GM19240 (cell line): ENCODE measurements at regions not wholly inside any gene's neighbourhood (a gene's known extent, or its start where the extent isn't known, plus 50 kb on each side); places are given as distances from the start of the nearest gene placed in this dataset.

Experiments
- DNase-seq: peaks from one replicate; pipeline ENCODE4 v3.0.0; 2011; ENCODE audit warnings: low spot score; ENCODE audit not compliant: insufficient read length

- no peak for DNase-seq
Observed at GRCh38 chr1:17877316-17877715, 122.2 kb downstream of the ACTL8 start.

- no peak for DNase-seq
Observed at GRCh38 chr1:17877896-17878295, 122.8 kb downstream of the ACTL8 start.

GRCh38 chr1:17878837-17879236, 123.7 kb downstream of the ACTL8 start:
- DNase-seq: no peak

- no peak for DNase-seq
Observed at GRCh38 chr1:17880449-17880848, 125.3 kb downstream of the ACTL8 start.

- DNase-seq: no peak
Observed at GRCh38 chr1:17881761-17882160, 126.6 kb downstream of the ACTL8 start.

GRCh38 chr1:17883136-17883535, 128.0 kb downstream of the ACTL8 start:
- DNase-seq: no peak

- no peak for DNase-seq
Observed at GRCh38 chr1:17883662-17884395, 128.7 kb downstream of the ACTL8 start.

GRCh38 chr1:17885663-17886320, 130.7 kb downstream of the ACTL8 start:
- DNase-seq: no peak

- no peak for DNase-seq
Observed at GRCh38 chr1:17886386-17886785, 131.3 kb downstream of the ACTL8 start.

- no peak for DNase-seq
Observed at GRCh38 chr1:17886838-17887441, 131.8 kb downstream of the ACTL8 start.

GRCh38 chr1:17887661-17888371, 132.7 kb downstream of the ACTL8 start:
- DNase-seq: no peak

GRCh38 chr1:17890056-17890814, 135.1 kb downstream of the ACTL8 start:
- no peak for DNase-seq

- no peak for DNase-seq
Observed at GRCh38 chr1:17890815-17891191, 135.7 kb downstream of the ACTL8 start.

- no peak for DNase-seq
Observed at GRCh38 chr1:17891205-17892110, 136.3 kb downstream of the ACTL8 start.

- no peak for DNase-seq
Observed at GRCh38 chr1:17892225-17892624, 137.1 kb downstream of the ACTL8 start.

- DNase-seq: no peak
Observed at GRCh38 chr1:17892851-17893250, 137.7 kb downstream of the ACTL8 start.

- no peak for DNase-seq
Observed at GRCh38 chr1:17893891-17894631, 138.9 kb downstream of the ACTL8 start.

- DNase-seq: no peak
Observed at GRCh38 chr1:17895401-17895800, 140.3 kb downstream of the ACTL8 start.

- DNase-seq: no peak
Observed at GRCh38 chr1:17895986-17896385, 140.9 kb downstream of the ACTL8 start.

- DNase-seq: no peak
Observed at GRCh38 chr1:17903386-17903785, 148.3 kb downstream of the ACTL8 start.
